ENCODE measurements at regions not wholly inside any gene's neighbourhood (a gene's known extent, or its start where the extent isn't known, plus 50 kb on each side); places are given as distances from the start of the nearest gene placed in this dataset.

DNA sequence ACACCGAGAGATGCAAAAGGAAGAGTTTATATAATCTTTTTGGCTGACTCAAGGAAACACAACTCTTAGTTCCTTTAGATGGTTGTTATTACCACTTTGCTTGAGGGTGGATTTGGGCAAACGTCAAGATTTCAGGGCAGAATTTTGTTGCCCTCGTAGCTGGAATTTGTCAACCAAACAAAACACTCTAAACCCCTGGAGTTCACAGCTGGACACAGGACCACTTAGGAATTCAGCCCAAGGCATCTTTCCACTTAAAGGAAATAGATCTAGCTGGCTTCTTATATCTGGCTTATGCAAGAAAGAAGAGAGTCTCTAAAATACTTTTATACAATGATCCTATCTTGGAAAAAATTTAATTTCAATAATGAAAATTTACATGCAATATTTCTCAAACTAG, 237.8 kb upstream of the LRIG3 start:
- no TSS peak for BruUV-seq (replicated peaks)
- intact Hi-C loops (cut with micrococcal nuclease; ENCODE audit: unreplicated experiment) = no loop called here
- DNase-seq (ENCODE audit: low spot score) = no peak
- ChIA-PET POLR2A (no interaction called here), CTCF (ENCODE audit: unreplicated experiment) (no interaction called here)
- H2AFZ ChIP-seq (ENCODE audit: low read length) = no peak overlapping the region
- H3K27ac ChIP-seq (ENCODE audit: low read depth, low read length, poor library complexity, severe bottlenecking) = no peak overlapping the region
- no peaks in the 10 kb centered on the region for H3K79me2 ChIP-seq (ENCODE audit: insufficient read depth, low read depth, low read length)
- H4K20me1 ChIP-seq (ENCODE audit: insufficient read depth, low read length) = no peaks in the 10 kb centered on the region
- H3K9me3 ChIP-seq (ENCODE audit: low read length) = no peaks in the 10 kb centered on the region
- H3K36me3 ChIP-seq (ENCODE audit: insufficient read depth, low read length) = no peaks in the 10 kb centered on the region
- H3K4me1 ChIP-seq (ENCODE audit: insufficient read depth, low read length, poor library complexity, severe bottlenecking) = no peaks in the 10 kb centered on the region
- TF ChIP-seq EZH2phosphoT487 (IDR thresholded peaks at IDR 0.05; ENCODE audit: borderline replicate concordance, low read depth, low read length) = no peak
- TF ChIP-seq, protein P1, sequence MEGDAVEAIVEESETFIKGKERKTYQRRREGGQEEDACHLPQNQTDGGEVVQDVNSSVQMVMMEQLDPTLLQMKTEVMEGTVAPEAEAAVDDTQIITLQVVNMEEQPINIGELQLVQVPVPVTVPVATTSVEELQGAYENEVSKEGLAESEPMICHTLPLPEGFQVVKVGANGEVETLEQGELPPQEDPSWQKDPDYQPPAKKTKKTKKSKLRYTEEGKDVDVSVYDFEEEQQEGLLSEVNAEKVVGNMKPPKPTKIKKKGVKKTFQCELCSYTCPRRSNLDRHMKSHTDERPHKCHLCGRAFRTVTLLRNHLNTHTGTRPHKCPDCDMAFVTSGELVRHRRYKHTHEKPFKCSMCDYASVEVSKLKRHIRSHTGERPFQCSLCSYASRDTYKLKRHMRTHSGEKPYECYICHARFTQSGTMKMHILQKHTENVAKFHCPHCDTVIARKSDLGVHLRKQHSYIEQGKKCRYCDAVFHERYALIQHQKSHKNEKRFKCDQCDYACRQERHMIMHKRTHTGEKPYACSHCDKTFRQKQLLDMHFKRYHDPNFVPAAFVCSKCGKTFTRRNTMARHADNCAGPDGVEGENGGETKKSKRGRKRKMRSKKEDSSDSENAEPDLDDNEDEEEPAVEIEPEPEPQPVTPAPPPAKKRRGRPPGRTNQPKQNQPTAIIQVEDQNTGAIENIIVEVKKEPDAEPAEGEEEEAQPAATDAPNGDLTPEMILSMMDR (conservative IDR thresholded peaks at IDR 0.05; ENCODE audit: low read length) = no peak
- H3K4me3 ChIP-seq (ENCODE audit: low read depth, low read length, poor library complexity, severe bottlenecking) = no peak overlapping the region
- no peak overlapping the region for H3K4me2 ChIP-seq (ENCODE audit: low read length)
- no peaks in the 10 kb centered on the region for H3K9me2 ChIP-seq (ENCODE audit: insufficient read depth, low read length)

DNA sequence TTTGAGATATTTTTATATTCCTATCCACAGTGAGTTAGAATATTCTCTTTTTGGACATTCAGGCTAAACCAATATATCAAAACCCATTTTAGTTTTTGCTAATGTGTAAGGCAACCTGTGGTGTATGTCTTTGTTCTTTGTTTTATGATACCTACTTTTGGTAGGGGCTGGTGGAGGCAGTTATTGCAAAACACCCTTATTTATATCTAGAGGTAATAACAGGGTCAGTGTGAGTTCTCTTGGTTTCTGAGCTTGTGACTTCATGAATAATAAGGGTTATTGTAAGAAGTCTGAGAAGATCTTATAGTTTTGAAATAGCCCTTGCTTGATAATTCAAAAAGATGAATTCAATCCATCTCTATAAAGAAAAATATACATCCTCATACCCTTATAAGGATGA, 235.1 kb upstream of the LRIG3 start:
- intact Hi-C loops (cut with micrococcal nuclease; ENCODE audit: unreplicated experiment) = no loop called here
- POLR2A ChIA-PET = no interaction called here

DNA sequence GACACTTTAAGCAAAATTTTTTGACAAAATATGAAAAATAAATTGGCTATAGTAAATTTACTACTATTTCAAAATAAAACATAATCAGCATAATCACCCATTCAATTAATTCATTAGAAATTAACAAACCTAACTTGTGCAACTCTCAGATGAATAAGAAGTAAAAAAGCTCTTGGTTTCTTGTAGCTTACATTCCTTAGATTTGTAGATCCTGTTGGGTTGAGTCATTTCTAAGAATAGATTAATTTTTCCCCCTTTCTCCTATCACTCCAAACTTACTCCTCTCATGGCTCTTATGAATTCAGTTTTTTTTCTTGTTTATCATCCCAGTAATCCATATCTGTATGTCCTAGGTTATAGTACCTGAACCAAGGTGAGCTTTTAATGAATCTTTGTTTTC, 230.9 kb upstream of the LRIG3 start:
- Histone ChIP-seq H3K9me2 (ENCODE audit: insufficient read depth, low read length) (no peaks in the 10 kb centered on the region), H3K79me2 (ENCODE audit: insufficient read depth, low read depth, low read length) (no peaks in the 10 kb centered on the region), H3K9me3 (ENCODE audit: low read length) (no peaks in the 10 kb centered on the region), H3K4me3 (ENCODE audit: low read depth, low read length, poor library complexity, severe bottlenecking) (no peak overlapping the region), H3K27ac (ENCODE audit: low read depth, low read length, poor library complexity, severe bottlenecking) (no peak overlapping the region), H3K4me1 (ENCODE audit: insufficient read depth, low read length, poor library complexity, severe bottlenecking) (no peaks in the 10 kb centered on the region), H2AFZ (ENCODE audit: low read length) (no peak overlapping the region), H3K36me3 (ENCODE audit: insufficient read depth, low read length) (no peaks in the 10 kb centered on the region), H4K20me1 (ENCODE audit: insufficient read depth, low read length) (no peaks in the 10 kb centered on the region), H3K4me2 (ENCODE audit: low read length) (no peak overlapping the region)
- intact Hi-C loops (cut with micrococcal nuclease; ENCODE audit: unreplicated experiment) = loop anchor here (2.0 kb wide), 1 partner anchor 38 kb away; no protein-coding TSS in a partner anchor
- POLR2A ChIA-PET = interaction anchor here (0.8 kb wide), 1 partner anchor 9 kb away, joined by 3 read pairs; no protein-coding TSS in a partner anchor
- TF ChIP-seq, protein P1 (conservative IDR thresholded peaks at IDR 0.05; ENCODE audit: low read length) = no peak
- TF ChIP-seq EZH2phosphoT487 (IDR thresholded peaks at IDR 0.05; ENCODE audit: borderline replicate concordance, low read depth, low read length) = no peak
- no TSS peak for BruUV-seq (replicated peaks)
- CTCF ChIA-PET (ENCODE audit: unreplicated experiment) = no interaction called here
- no peak for DNase-seq (ENCODE audit: low spot score)

More for the DNA sequence above, 235.1 kb upstream of the LRIG3 start:
- Histone ChIP-seq H3K4me3 (ENCODE audit: low read depth, low read length, poor library complexity, severe bottlenecking) (no peak overlapping the region), H3K4me2 (ENCODE audit: low read length) (no peak overlapping the region), H4K20me1 (ENCODE audit: insufficient read depth, low read length) (no peaks in the 10 kb centered on the region), H3K9me3 (ENCODE audit: low read length) (no peaks in the 10 kb centered on the region), H3K4me1 (ENCODE audit: insufficient read depth, low read length, poor library complexity, severe bottlenecking) (no peaks in the 10 kb centered on the region), H2AFZ (ENCODE audit: low read length) (no peak overlapping the region), H3K36me3 (ENCODE audit: insufficient read depth, low read length) (no peaks in the 10 kb centered on the region), H3K27ac (ENCODE audit: low read depth, low read length, poor library complexity, severe bottlenecking) (no peak overlapping the region), H3K79me2 (ENCODE audit: insufficient read depth, low read depth, low read length) (no peaks in the 10 kb centered on the region), H3K9me2 (ENCODE audit: insufficient read depth, low read length) (no peaks in the 10 kb centered on the region)
- CTCF ChIA-PET (ENCODE audit: unreplicated experiment) = no interaction called here
- TF ChIP-seq, protein P1 (conservative IDR thresholded peaks at IDR 0.05; ENCODE audit: low read length) = no peak
- TF ChIP-seq EZH2phosphoT487 (IDR thresholded peaks at IDR 0.05; ENCODE audit: borderline replicate concordance, low read depth, low read length) = no peak
- no peak for DNase-seq (ENCODE audit: low spot score)
- BruUV-seq (replicated peaks) = no TSS peak
